ENCODE measurements at regions not wholly inside any gene's neighbourhood (a gene's known extent, or its start where the extent isn't known, plus 50 kb on each side); places are given as distances from the start of the nearest gene placed in this dataset.

DNA sequence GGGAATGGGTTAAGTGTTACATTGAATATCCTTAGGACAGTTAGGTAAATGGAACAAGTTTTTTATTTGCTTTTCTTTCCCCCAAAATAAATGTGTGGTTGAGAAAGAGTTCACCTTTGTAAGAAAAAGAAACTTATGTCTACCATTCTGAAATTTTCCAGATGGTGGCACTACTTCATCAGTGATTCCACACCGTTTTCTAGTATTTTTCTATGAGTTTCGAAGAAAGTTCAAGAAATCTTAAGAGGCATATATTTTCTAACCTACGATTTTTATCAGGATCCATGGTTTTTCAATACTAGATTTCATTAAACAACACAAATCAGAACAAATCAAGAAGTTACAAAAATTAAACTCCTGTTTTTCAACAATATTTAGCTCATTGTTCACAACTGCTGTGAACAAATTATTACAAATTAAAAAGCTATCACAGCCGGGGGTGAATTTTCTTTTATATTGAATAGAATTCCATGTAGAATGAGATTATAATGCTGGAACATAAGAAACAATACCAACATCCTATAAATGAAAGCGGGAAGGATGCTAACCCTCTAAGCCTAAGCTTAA lies 163.1 kb upstream of the NPVF start:
- 6 to 44% (median 32%) methylated on average over 3 to 5 of the region's 5 CpGs for WGBS, 10 experiments
- Histone ChIP-seq H3K27ac (no peak overlapping the region), H3K4me3 (no peak overlapping the region), H3K4me1 (replicated peaks in 1 of 2) (peaks cover 0 to 15% of the 10 kb centered on the region in 2 donors)
- in situ Hi-C loops (cut with MboI; ENCODE audit: low pct_unique_long_range_greater_than_20kb in 2 of 9, low sequenced_read_pairs in 9 of 9, unreplicated experiment in 9 of 9) = loop anchor here in 7 of 9 experiments (10.0 to 25.0 kb wide), 6 partner anchors 129 to 471 kb away; no protein-coding TSS in a partner anchor
- no peak for ATAC-seq (replicated peaks in 6 of 8)

DNA sequence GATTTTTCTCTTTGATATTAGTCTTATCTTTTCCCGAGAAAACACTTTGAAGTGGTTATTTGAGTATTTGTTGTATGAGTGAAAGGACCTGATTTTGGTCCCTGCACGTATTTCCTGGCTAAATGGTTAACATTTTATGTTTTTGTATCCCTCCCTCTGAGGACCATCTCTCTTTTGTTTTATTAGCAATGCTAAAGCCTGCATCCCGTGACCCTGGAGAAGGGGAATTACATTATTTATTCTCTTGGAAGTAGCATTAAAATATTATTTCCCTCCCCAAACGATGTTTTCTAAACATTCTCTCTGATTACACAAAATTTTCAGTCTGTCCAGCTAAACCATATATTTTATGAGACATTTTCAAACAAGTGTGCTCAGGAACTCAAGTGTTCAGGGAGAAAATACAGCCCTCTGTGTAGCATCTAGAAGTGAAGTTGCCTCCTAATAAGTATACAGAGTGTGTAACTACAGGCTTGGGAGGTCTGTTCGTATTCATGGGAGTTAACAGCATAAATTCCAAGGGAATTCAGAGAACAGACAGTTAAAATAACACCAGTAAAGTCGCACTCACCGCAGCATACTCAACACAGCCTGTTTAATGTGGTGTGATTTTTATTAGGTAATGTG lies 163.8 kb upstream of the NPVF start:
- Histone ChIP-seq H3K4me3 (no peak overlapping the region), H3K27ac (no peak overlapping the region), H3K4me1 (replicated peaks in 1 of 2) (peaks cover 0 to 15% of the 10 kb centered on the region in 2 donors)
- peak in 4 of 8 experiments; percentile 16 to 65 (median 50) for ATAC-seq (replicated peaks in 6 of 8)
- in situ Hi-C loops (cut with MboI; ENCODE audit: low pct_unique_long_range_greater_than_20kb in 2 of 9, low sequenced_read_pairs in 9 of 9, unreplicated experiment in 9 of 9) = loop anchor here in 7 of 9 experiments (10.0 to 25.0 kb wide), 6 partner anchors 130 to 470 kb away; no protein-coding TSS in a partner anchor
- 23 to 94% (median 58%) methylated on average over 3 to 7 of the region's 7 CpGs for WGBS, 10 experiments

DNA sequence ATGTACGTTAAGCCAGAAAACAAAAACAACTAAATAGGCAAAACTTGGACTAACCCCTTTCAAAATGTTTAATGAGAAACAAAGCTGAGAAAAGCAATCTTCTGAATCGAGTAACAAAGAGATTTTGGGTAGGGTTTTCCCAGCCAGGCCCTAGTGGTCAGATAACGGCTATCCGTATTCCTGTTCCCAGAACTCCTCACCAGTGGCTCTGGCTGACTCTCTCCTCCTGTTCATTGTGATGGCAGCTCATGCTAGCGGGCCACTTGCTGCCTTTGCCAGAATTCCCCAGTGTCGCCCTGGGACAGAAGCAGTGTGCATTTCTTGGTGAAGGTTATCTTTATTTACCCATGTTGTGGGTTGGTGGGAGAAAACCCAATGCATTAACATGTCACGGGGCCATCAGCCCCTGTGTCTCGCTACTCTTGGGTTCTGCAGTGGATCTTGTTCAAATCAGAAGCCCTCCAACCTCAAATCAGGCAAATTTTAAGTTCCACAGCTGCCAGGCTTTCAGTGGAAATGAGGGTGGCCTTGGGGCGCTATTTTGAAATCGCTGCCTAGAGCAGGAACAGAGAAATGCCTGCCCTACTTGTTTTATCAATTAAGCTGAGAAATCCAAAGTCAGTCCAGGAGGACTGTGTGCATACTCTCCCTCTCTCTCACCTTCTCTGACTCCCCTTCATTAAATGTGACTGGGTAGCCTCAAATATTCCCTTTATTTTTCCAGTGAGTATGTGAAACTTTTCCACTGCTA lies 164.5 kb upstream of the NPVF start:
- no peak overlapping the region for H3K4me3 ChIP-seq
- in situ Hi-C loops (cut with MboI; ENCODE audit: low pct_unique_long_range_greater_than_20kb in 2 of 9, low sequenced_read_pairs in 9 of 9, unreplicated experiment in 9 of 9) = loop anchor here in 7 of 9 experiments (10.0 to 25.0 kb wide), 6 partner anchors 130 to 470 kb away; no protein-coding TSS in a partner anchor
- H3K27ac ChIP-seq = no peak overlapping the region
- ATAC-seq (replicated peaks in 6 of 8) = peak in 6 of 8 experiments; percentile 22 to 50 (median 33)
- 44 to 100% (median 81%) methylated on average over 1 to 9 of the region's 10 CpGs for WGBS, 10 experiments
- peaks cover 0 to 15% of the 10 kb centered on the region in 2 donors for H3K4me1 ChIP-seq (replicated peaks in 1 of 2)

DNA sequence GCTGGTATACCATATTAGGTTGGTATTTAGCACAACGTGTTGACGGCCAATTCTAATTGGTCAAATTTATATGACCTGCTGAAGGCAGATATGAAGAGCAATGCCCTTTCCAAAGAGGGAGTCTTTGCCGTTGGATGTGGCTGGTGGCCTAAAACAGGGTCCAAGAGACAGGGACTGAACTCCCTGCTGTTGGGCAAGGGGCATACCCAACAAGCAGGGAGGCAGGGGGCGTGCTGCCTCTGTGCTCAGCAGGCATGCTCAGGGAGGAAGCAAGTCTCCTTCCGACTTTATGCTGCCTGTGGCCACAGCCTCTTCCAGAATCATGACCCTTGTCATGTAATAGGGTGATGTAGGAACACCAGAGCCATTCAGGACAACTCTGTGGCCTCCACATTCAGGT lies 167.7 kb upstream of the NPVF start:
- Histone ChIP-seq H3K4me3 (no peak overlapping the region), H3K4me1 (replicated peaks in 1 of 2) (peaks cover 0 to 21% of the 10 kb centered on the region in 2 donors), H3K27ac (no peak overlapping the region)
- no peak for ATAC-seq (replicated peaks in 6 of 8)
- 75 to 100% (median 88%) methylated on average over 2 to 3 of the region's 5 CpGs; no CpG with 5 or more reads in 3 of the 10 experiments for WGBS, 10 experiments
- in situ Hi-C loops (cut with MboI; ENCODE audit: low pct_unique_long_range_greater_than_20kb in 2 of 9, low sequenced_read_pairs in 9 of 9, unreplicated experiment in 9 of 9) = loop anchor here in 7 of 9 experiments (10.0 to 25.0 kb wide), 6 partner anchors 134 to 466 kb away; no protein-coding TSS in a partner anchor

DNA sequence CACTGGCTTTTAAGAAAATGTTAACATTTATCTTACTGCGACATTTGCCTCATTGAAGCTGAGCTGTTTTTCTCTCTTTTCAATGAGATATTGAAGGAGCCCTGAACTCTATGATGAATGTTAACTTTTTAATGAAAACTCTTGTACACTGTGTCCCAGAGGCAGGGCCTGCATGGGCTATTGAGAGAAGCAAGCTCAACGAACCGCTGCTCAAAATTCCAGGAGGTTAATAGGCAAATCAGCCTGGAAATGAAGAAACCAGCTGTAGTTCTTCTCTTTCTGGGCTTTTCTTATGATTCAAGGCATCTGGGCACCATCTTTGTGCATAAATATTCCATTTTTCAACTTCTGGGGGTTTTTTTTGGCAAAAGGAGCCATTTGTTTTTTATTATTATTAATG lies 168.4 kb upstream of the NPVF start:
- ATAC-seq (replicated peaks in 6 of 8) = no peak
- in situ Hi-C loops (cut with MboI; ENCODE audit: low pct_unique_long_range_greater_than_20kb in 2 of 9, low sequenced_read_pairs in 9 of 9, unreplicated experiment in 9 of 9) = loop anchor here in 7 of 9 experiments (10.0 to 25.0 kb wide), 6 partner anchors 134 to 466 kb away; no protein-coding TSS in a partner anchor
- Histone ChIP-seq H3K4me1 (replicated peaks in 1 of 2) (peaks cover 0 to 19% of the 10 kb centered on the region in 2 donors), H3K27ac (no peak overlapping the region), H3K4me3 (no peak overlapping the region)
- 17 to 93% (median 90%) methylated on average over 2 to 3 of the region's 3 CpGs; no CpG with 5 or more reads in 3 of the 10 experiments for WGBS, 10 experiments

GRCh38 chr7:25398418-25398817 lies 170.1 kb upstream of the NPVF start:
- WGBS, 10 experiments = 46 to 96% (median 82%) methylated on average over 3 to 5 of the region's 5 CpGs
- Histone ChIP-seq H3K27ac (no peak overlapping the region), H3K4me1 (replicated peaks in 1 of 2) (peaks cover 0 to 6% of the 10 kb centered on the region in 2 donors), H3K4me3 (no peak overlapping the region)
- no peak for ATAC-seq (replicated peaks in 6 of 8)
- in situ Hi-C loops (cut with MboI; ENCODE audit: low pct_unique_long_range_greater_than_20kb in 2 of 9, low sequenced_read_pairs in 9 of 9, unreplicated experiment in 9 of 9) = loop anchor here in 7 of 9 experiments (10.0 to 25.0 kb wide), 6 partner anchors 136 to 464 kb away; no protein-coding TSS in a partner anchor

- ATAC-seq (replicated peaks in 6 of 8) = no peak
- H3K27ac ChIP-seq = no peak overlapping the region
- WGBS, 10 experiments = 65 to 100% (median 82%) methylated on average over 1 to 7 of the region's 8 CpGs
- H3K4me3 ChIP-seq = no peak overlapping the region
- in situ Hi-C loops (cut with MboI; ENCODE audit: low pct_unique_long_range_greater_than_20kb in 2 of 9, low sequenced_read_pairs in 9 of 9, unreplicated experiment in 9 of 9) = loop anchor here in 7 of 9 experiments (10.0 to 25.0 kb wide), 6 partner anchors 137 to 463 kb away; no protein-coding TSS in a partner anchor
- peaks cover 0 to 6% of the 10 kb centered on the region in 2 donors for H3K4me1 ChIP-seq (replicated peaks in 1 of 2)
Measured at GRCh38 chr7:25399000-25399750, 170.9 kb upstream of the NPVF start.

GRCh38 chr7:25402532-25402931 lies 174.2 kb upstream of the NPVF start:
- in situ Hi-C loops (cut with MboI; ENCODE audit: low pct_unique_long_range_greater_than_20kb in 2 of 9, low sequenced_read_pairs in 9 of 9, unreplicated experiment in 9 of 9) = loop anchor here in 3 of 9 experiments (10.0 to 25.0 kb wide), 3 partner anchors 135 to 435 kb away; no protein-coding TSS in a partner anchor
- Histone ChIP-seq H3K4me3 (no peak overlapping the region), H3K27ac (no peak overlapping the region), H3K4me1 (replicated peaks in 1 of 2) (peaks cover 0 to 24% of the 10 kb centered on the region in 2 donors)
- ATAC-seq (replicated peaks in 6 of 8) = no peak
- 61 to 100% (median 93%) methylated on average over 1 to 4 of the region's 4 CpGs; no CpG with 5 or more reads in 3 of the 10 experiments for WGBS, 10 experiments

- Histone ChIP-seq H3K4me3 (no peak overlapping the region), H3K4me1 (replicated peaks in 1 of 2) (peaks cover 24 to 50% of the 10 kb centered on the region in 2 donors), H3K27ac (no peak overlapping the region)
- in situ Hi-C loops (cut with MboI; ENCODE audit: low pct_unique_long_range_greater_than_20kb in 2 of 9, low sequenced_read_pairs in 9 of 9, unreplicated experiment in 9 of 9) = loop anchor here in 3 of 9 experiments (10.0 to 25.0 kb wide), 3 partner anchors 132 to 432 kb away; no protein-coding TSS in a partner anchor
- ATAC-seq (replicated peaks in 6 of 8) = peak in 1 of 8 experiments; percentile 42
- 0 to 82% (median 40%) methylated on average over 1 to 5 of the region's 5 CpGs for WGBS, 10 experiments
Measured at GRCh38 chr7:25405736-25406135, 177.4 kb upstream of the NPVF start.

GRCh38 chr7:25407053-25407452 lies 178.8 kb upstream of the NPVF start:
- no peak for ATAC-seq (replicated peaks in 6 of 8)
- in situ Hi-C loops (cut with MboI; ENCODE audit: low pct_unique_long_range_greater_than_20kb in 2 of 9, low sequenced_read_pairs in 9 of 9, unreplicated experiment in 9 of 9) = loop anchor here in 3 of 9 experiments (10.0 to 25.0 kb wide), 3 partner anchors 130 to 430 kb away; no protein-coding TSS in a partner anchor

DNA sequence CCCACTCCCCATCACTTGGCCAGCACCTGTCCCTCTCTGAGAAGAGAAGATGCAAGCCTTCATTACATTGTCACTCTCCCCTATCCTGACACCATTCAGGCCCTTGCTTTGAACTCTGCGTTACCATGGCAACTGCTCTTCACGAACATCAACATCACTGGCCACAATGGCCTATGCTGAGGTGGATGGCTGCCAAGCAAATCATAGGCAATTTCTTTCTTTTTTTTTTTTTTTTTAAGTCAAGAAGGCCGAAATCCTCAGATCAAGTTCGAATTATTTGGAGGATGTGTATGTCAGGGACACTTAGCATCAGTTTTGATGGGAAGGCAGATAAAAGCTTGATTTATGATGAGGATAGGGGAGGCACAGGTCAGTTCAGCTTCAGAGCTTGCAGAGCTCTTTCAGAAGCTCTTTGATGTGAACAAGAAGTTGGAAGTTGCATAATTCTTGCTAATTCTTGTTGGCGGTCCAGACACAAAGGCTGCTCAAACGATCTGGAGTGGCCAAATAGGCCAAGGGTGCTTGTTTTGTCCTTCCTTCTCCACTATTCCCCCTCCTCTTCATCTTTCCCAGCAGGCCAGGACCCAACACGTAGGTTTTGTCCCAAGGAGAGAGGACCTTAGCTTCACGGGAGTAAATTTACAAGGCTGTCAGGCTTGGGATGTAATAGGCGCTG lies 179.9 kb upstream of the NPVF start:
- Histone ChIP-seq H3K4me1 (replicated peaks in 1 of 2) (peaks cover 24 to 52% of the 10 kb centered on the region in 2 donors), H3K27ac (peak overlapping the region in 1 of 2 donors; percentile 49), H3K4me3 (no peak overlapping the region)
- WGBS, 10 experiments = 6 to 57% (median 30%) methylated on average over 3 to 7 of the region's 9 CpGs; no CpG with 5 or more reads in 1 of the 10 experiments
- in situ Hi-C loops (cut with MboI; ENCODE audit: low pct_unique_long_range_greater_than_20kb in 2 of 9, low sequenced_read_pairs in 9 of 9, unreplicated experiment in 9 of 9) = loop anchor here in 3 of 9 experiments (10.0 to 25.0 kb wide), 3 partner anchors 129 to 429 kb away; no protein-coding TSS in a partner anchor
- ATAC-seq (replicated peaks in 6 of 8) = peak in 7 of 8 experiments; percentile 36 to 95 (median 80)

More at GRCh38 chr7:25407053-25407452, 178.8 kb upstream of the NPVF start:
- no peak overlapping the region for H3K4me3 ChIP-seq
- H3K4me1 ChIP-seq (replicated peaks in 1 of 2) = peaks cover 24 to 52% of the 10 kb centered on the region in 2 donors
- no peak overlapping the region for H3K27ac ChIP-seq
